RWPE2 (cell line): ENCODE measurements at regions not wholly inside any gene's neighbourhood (a gene's known extent, or its start where the extent isn't known, plus 50 kb on each side); places are given as distances from the start of the nearest gene placed in this dataset.

Source experiments
- ATAC-seq: fragments of 200-7000 bp; cut with Tn5 transposase; 3 replicates; pipeline ENCODE4 v1.9.1; 2021; ENCODE audit warnings: low read depth
- DNase-seq: peaks from one replicate; pipeline ENCODE4 v3.0.0-alpha.2; 2020; ENCODE audit warnings: low spot score
- H3K27ac ChIP-seq: fragments of 450-650 bp; 2 replicates; pipeline ENCODE4 v1.5.1; 2017; ENCODE audit warnings: mild to moderate bottlenecking; ENCODE audit not compliant: poor library complexity, severe bottlenecking
- H3K27me3 ChIP-seq: fragments of 250-450 bp; sonication (Bioruptor Pico); 2 replicates; pipeline ENCODE4 v1.5.1; 2021; ENCODE audit warnings: mild to moderate bottlenecking, moderate library complexity; ENCODE audit not compliant: insufficient read depth, poor library complexity, severe bottlenecking
- H3K36me3 ChIP-seq: fragments of 250-450 bp; sonication (Bioruptor Pico); 2 replicates; pipeline ENCODE4 v1.5.1; 2020; ENCODE audit warnings: low read depth, mild to moderate bottlenecking, moderate library complexity
- H3K4me1 ChIP-seq: fragments of 250-450 bp; sonication (Bioruptor Pico); 2 replicates; pipeline ENCODE4 v1.5.1; 2021; ENCODE audit warnings: mild to moderate bottlenecking, moderate library complexity; ENCODE audit not compliant: insufficient read depth, poor library complexity, severe bottlenecking
- H3K4me3 ChIP-seq: fragments of 250-450 bp; sonication (Bioruptor Pico); 2 replicates; pipeline ENCODE4 v1.5.1; 2021; ENCODE audit warnings: mild to moderate bottlenecking, moderate library complexity; ENCODE audit not compliant: severe bottlenecking
- H3K9me3 ChIP-seq: fragments of 250-450 bp; sonication (Bioruptor Pico); 2 replicates; pipeline ENCODE4 v1.5.1; 2021; ENCODE audit warnings: mild to moderate bottlenecking, moderate library complexity; ENCODE audit not compliant: severe bottlenecking
- TF ChIP-seq, protein P1 (sequence below): fragments of 450-650 bp; IDR thresholded peaks from one replicate; pipeline ENCODE4 v1.5.1; 2017; ENCODE audit warnings: mild to moderate bottlenecking, moderate library complexity; ENCODE audit not compliant: poor library complexity, severe bottlenecking

DNA sequence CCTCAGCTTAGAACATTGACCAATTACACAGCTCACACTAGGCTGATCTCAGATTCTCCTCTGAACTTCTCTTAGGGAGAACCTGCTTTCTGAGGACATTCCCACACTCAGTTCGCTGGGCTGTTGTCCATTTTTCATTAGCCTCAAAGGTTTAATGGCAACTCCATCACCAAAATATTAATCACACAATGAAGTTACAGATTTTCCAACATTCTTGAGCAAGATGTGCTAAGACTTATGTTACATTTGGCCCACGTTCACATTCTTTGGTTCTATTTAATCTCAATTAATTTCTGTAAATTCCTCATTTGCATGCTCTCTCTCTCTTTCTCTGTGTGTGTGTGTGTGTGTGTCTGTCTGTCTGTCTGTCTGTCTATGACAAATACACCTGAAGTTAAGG is 82.3 kb upstream of the EDNRA start:
- ATAC-seq: no peak
- H3K36me3 ChIP-seq: no peaks in the 10 kb centered on the region
- TF ChIP-seq, protein P1, sequence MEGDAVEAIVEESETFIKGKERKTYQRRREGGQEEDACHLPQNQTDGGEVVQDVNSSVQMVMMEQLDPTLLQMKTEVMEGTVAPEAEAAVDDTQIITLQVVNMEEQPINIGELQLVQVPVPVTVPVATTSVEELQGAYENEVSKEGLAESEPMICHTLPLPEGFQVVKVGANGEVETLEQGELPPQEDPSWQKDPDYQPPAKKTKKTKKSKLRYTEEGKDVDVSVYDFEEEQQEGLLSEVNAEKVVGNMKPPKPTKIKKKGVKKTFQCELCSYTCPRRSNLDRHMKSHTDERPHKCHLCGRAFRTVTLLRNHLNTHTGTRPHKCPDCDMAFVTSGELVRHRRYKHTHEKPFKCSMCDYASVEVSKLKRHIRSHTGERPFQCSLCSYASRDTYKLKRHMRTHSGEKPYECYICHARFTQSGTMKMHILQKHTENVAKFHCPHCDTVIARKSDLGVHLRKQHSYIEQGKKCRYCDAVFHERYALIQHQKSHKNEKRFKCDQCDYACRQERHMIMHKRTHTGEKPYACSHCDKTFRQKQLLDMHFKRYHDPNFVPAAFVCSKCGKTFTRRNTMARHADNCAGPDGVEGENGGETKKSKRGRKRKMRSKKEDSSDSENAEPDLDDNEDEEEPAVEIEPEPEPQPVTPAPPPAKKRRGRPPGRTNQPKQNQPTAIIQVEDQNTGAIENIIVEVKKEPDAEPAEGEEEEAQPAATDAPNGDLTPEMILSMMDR: no peak
- no peaks in the 10 kb centered on the region for H3K9me3 ChIP-seq
- H3K27ac ChIP-seq: no peak overlapping the region
- H3K4me3 ChIP-seq: no peak overlapping the region
- H3K4me1 ChIP-seq: no peaks in the 10 kb centered on the region
- no peak for DNase-seq
- no peaks in the 10 kb centered on the region for H3K27me3 ChIP-seq

DNA sequence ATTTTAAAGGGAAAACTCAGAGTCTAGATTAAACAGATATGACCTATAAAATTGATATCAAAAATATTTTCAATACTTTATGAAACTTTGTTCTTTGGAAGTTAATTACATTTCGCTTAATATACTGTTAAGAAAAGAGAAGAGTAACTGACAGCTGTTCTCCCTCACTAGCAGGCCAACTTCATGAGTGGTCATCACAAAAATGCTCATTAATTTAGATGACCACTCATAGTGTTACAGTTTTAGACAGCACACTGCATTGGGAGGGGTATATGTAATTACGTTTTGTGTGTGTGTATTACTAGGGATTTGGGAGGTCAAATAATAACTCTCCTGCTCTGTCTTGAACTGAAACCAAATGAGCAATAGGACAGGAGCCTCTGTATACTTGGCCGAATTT is 80.2 kb upstream of the EDNRA start:
- Histone ChIP-seq H3K27ac (no peak overlapping the region), H3K4me1 (no peaks in the 10 kb centered on the region), H3K4me3 (no peak overlapping the region), H3K36me3 (no peaks in the 10 kb centered on the region), H3K27me3 (no peaks in the 10 kb centered on the region), H3K9me3 (no peaks in the 10 kb centered on the region)
- ATAC-seq (no peak), DNase-seq (no peak)
- TF ChIP-seq, protein P1: no peak

DNA sequence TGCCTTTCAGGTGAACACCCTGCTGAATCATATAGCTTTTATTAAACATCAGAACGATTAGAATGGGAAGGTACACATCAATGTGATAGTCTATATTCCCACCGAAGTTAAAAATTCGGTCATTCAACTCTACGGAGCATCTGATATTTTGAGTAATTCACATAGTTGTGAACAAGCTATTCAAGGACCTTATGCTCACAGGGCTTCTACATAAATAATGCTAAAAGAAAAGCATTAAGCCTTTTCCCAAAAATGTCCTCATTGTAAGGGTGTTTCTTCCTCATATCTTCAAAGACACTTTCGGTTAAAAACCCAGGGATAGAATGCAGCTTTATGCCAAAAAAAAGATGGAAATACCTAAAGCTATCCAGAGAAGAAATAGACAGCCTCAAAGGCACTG is 79.7 kb upstream of the EDNRA start:
- no peak for ATAC-seq
- H3K36me3 ChIP-seq: no peaks in the 10 kb centered on the region
- no peaks in the 10 kb centered on the region for H3K9me3 ChIP-seq
- no peaks in the 10 kb centered on the region for H3K4me1 ChIP-seq
- no peak overlapping the region for H3K27ac ChIP-seq
- TF ChIP-seq, protein P1: no peak
- H3K4me3 ChIP-seq: no peak overlapping the region
- no peaks in the 10 kb centered on the region for H3K27me3 ChIP-seq
- no peak for DNase-seq

DNA sequence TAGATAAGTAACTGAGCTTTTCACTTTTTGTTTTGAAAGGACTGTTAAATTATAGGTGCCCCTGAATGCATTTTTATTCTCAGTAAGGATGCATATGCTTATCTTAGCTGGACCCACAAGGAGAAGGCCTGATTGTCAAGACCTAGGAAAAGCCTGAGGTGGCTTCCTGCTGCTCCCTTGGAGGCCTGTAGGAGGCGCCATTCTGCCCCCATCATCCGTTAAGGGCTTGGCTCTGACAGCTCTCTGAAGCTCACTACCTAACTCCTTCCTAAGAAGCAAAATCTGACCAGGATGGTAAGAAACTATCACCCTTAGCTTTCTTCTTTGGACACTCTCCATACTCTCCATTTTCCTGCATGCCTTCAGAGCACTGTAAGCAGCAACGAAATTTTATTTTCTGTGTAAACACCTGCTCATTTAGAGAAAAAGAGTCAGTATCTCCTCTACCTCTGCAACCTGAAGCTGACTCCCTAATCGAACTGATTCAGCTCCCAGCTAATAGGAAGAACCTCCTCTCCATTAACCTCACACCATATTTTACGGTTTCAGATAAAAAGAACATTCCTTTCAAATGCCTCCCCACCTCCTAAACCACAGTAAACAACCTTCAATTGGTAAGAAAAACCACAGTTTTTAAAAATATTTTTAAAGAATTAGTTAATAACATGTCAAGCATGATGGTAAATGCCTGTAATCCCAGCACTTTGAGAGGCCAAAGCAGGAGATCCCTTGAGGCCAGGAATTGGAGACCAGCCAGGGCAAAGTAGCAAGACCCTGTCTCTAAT is 73.4 kb upstream of the EDNRA start:
- Histone ChIP-seq H3K27ac (no peak overlapping the region), H3K4me1 (no peaks in the 10 kb centered on the region), H3K27me3 (no peaks in the 10 kb centered on the region), H3K36me3 (no peaks in the 10 kb centered on the region), H3K9me3 (no peaks in the 10 kb centered on the region), H3K4me3 (no peak overlapping the region)
- ATAC-seq: no peak
- TF ChIP-seq, protein P1: peak; percentile 27
- no peak for DNase-seq

DNA sequence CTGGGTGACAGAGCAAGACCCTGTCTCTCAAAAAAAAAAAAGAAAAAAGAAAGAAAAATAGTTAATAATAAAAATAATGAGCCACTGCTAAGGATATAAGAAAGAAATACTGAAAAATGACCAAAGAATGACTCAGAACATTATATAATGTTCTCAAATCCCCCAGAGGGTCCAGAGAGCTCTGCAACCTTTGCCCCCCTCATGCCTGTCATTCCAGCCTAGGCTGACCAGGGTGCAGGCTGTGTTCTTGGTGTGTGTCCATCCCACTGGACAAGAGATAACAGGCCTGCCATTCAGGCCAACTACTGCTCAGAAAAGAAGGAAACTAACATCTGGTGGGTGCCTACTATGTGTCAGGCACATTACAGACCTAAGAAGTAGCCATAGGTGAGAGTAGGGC is 72.7 kb upstream of the EDNRA start:
- Histone ChIP-seq H3K4me3 (no peak overlapping the region), H3K4me1 (no peaks in the 10 kb centered on the region), H3K27me3 (no peaks in the 10 kb centered on the region), H3K36me3 (no peaks in the 10 kb centered on the region), H3K9me3 (no peaks in the 10 kb centered on the region), H3K27ac (no peak overlapping the region)
- TF ChIP-seq, protein P1: no peak
- no peak for DNase-seq
- no peak for ATAC-seq
